Stomach (tissue), 8 donors: ENCODE measurements at regions not wholly inside any gene's neighbourhood (a gene's known extent, or its start where the extent isn't known, plus 50 kb on each side); places are given as distances from the start of the nearest gene placed in this dataset.

Experiments
- DNase-seq, 2 donors: peaks; one replicate each; pipeline versions ENCODE4 v3.0.0 to v3.0.0-alpha.2; 2013 to 2019
- H3K27ac ChIP-seq, 5 donors: fragments of 200-600 bp in 4 of 5; sonication (generic) in 4 of 5; one replicate each; pipeline ENCODE4 v1.5.1; 2013 to 2019; ENCODE audit warnings: mild to moderate bottlenecking in 1 of 5, moderate library complexity in 1 of 5
- H3K27me3 ChIP-seq, 3 donors: fragments of 200-600 bp; sonication (generic); one replicate each; pipeline ENCODE4 v1.5.1; 2017 to 2019; ENCODE audit warnings: mixed run types in 1 of 3
- H3K36me3 ChIP-seq, 4 donors: fragments of 200-600 bp; sonication (generic); 1 replicate in 3 of 4; 2 replicates in 1 of 4; pipeline ENCODE4 v1.5.1; 2016 to 2019
- H3K4me1 ChIP-seq, 4 donors: fragments of 200-600 bp; sonication (generic); one replicate each; pipeline ENCODE4 v1.5.1; 2016 to 2019
- H3K4me3 ChIP-seq, 4 donors: fragments of 200-600 bp; sonication (generic) in 3 of 4; one replicate each; pipeline ENCODE4 v1.5.1; 2016 to 2019; ENCODE audit warnings: mild to moderate bottlenecking in 1 of 4
- H3K9me3 ChIP-seq, 4 donors: fragments of 200-600 bp; sonication (generic); one replicate each; pipeline ENCODE4 v1.5.1; 2016 to 2019
- EP300 ChIP-seq: sonication (generic); formaldehyde crosslinking; IDR thresholded peaks from one replicate; pipeline ENCODE4 v1.6.1; 2017; ENCODE audit warnings: antibody characterized with exemption
- POLR2A ChIP-seq, 4 donors: fragments of 450-650 bp; IDR thresholded peaks; one replicate each; pipeline ENCODE4 v1.6.1; 2016; ENCODE audit warnings: antibody characterized with exemption in 4 of 4, control low read depth in 2 of 4, mild to moderate bottlenecking in 1 of 4, moderate library complexity in 1 of 4
- POLR2AphosphoS5 ChIP-seq, 3 donors: sonication (generic); formaldehyde crosslinking; IDR thresholded peaks; one replicate each; pipeline ENCODE4 v1.6.1; 2016; ENCODE audit warnings: antibody characterized with exemption in 3 of 3
- WGBS, 5 donors: extraction: QIAGEN DNeasy Blood & Tissue Kit in 3 of 5; methylation state at CpG; one replicate each; pipeline versions ENCODE4 v1.1.5 to v1.1.7; 2013 to 2018; 5-methylcytosine and 5-hydroxymethylcytosine counted together
- intact Hi-C: fragments of 100-400 bp; cut with DNase I; formaldehyde crosslinking; loops from one replicate; pipeline ENCODE4 v1.15.1; 2023; ENCODE audit warnings: low total_unique reads
- TF ChIP-seq, protein P1 (sequence below), 7 experiments: fragments of 450-650 bp in 4 of 7; fragments of 200-600 bp in 3 of 7; sonication (generic) in 3 of 7; IDR thresholded peaks; one replicate each; pipeline ENCODE4 v1.5.1; 2016 to 2019; ENCODE audit warnings: antibody characterized with exemption in 7 of 7, control low read depth in 2 of 7, mild to moderate bottlenecking in 1 of 7
- donor health status: healthy with polysubstance abuse.
- donor health status: Bipolar disorder and iron deficiency.
- donor health status: healthy.

DNA sequence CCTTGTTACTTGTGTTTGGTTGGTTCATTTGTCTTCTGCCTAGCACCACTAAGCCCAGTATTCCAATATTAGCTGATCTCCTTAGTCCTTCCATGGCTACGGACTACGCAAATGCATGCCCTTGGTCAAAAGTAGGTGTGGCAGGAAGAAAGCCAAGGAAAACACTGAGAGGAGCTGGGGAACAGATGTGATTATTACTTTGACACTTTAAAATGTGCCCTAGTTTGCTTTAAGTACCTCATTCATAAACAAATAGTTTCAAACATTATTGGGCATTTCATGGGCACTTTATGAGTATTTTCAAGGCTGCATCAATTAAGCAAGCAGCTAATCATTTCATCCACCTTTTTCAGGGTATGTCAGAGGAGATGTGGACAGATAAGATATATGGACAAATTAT lies 60.1 kb upstream of the HDDC2 start:
- 34 to 75% (median 53%) methylated on average over 2 of the region's 2 CpGs for WGBS, 5 donors
- TF ChIP-seq, protein P1, sequence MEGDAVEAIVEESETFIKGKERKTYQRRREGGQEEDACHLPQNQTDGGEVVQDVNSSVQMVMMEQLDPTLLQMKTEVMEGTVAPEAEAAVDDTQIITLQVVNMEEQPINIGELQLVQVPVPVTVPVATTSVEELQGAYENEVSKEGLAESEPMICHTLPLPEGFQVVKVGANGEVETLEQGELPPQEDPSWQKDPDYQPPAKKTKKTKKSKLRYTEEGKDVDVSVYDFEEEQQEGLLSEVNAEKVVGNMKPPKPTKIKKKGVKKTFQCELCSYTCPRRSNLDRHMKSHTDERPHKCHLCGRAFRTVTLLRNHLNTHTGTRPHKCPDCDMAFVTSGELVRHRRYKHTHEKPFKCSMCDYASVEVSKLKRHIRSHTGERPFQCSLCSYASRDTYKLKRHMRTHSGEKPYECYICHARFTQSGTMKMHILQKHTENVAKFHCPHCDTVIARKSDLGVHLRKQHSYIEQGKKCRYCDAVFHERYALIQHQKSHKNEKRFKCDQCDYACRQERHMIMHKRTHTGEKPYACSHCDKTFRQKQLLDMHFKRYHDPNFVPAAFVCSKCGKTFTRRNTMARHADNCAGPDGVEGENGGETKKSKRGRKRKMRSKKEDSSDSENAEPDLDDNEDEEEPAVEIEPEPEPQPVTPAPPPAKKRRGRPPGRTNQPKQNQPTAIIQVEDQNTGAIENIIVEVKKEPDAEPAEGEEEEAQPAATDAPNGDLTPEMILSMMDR (IDR thresholded peaks at IDR 0.05), result no peak
- TF ChIP-seq POLR2A (IDR thresholded peaks at IDR 0.05), result no peak
- no peak for TF ChIP-seq POLR2AphosphoS5 (IDR thresholded peaks at IDR 0.05)
- TF ChIP-seq EP300, result no peak
- no peak overlapping the region for H3K27ac ChIP-seq
- no peak overlapping the region for H3K4me3 ChIP-seq
- DNase-seq, result no peak
- peaks cover 7 to 26% (median 11%) of the 10 kb centered on the region in 4 donors for H3K4me1 ChIP-seq
- intact Hi-C loops, result no loop called here
- no peaks in the 10 kb centered on the region for H3K9me3 ChIP-seq
- H3K27me3 ChIP-seq, result peaks cover 0 to 43% (median 41%) of the 10 kb centered on the region in 3 donors
- no peaks in the 10 kb centered on the region for H3K36me3 ChIP-seq

DNA sequence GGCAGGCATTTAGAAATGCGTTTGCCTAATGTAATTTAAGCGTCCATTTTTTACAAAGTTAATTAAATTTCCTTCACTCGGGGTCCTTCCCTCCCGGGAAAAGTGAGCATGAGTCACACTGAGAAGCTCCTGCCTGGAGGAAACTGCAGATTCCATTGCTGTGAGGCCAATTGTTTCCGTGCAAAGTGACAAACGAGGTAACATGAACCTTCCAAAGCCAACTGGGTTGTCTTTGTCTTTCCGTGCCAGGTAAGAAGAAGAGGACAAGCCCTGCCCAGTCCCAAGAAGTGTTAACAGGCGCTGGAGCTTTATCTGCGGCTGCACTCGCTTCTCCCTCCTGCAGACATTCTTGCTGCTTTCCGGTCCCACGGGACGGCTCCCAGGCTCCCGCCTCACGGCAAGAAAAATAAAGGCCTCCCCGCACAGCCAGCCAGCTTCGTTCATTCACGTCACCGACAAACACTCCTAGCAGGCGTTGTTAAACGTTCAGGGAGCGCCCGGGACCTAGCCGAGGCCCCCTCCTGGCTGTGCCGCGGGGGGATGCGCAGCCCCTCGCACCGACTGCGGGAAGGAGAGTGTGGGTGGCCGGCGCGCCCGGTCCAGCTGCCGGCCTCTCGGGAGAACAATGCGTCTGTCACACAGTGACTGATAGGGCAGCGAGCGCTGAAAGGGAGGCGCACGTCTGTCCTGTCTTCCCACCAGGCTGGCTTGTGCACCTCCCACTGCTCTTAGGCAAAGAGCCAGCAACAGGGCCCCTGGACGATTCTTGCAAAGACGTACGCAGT lies 61.5 kb upstream of the HDDC2 start:
- peak overlapping the region; percentile 39 to 50 (median 47) for H3K4me3 ChIP-seq
- no peaks in the 10 kb centered on the region for H3K36me3 ChIP-seq
- H3K9me3 ChIP-seq, result no peaks in the 10 kb centered on the region
- DNase-seq, result peak; percentile 27 to 86
- peak overlapping the region in 4 of 5 donors; percentile 23 to 45 (median 32) for H3K27ac ChIP-seq
- TF ChIP-seq POLR2A (IDR thresholded peaks at IDR 0.05) (no peak), EP300 (no peak), POLR2AphosphoS5 (IDR thresholded peaks at IDR 0.05) (no peak)
- TF ChIP-seq, protein P1 (IDR thresholded peaks at IDR 0.05), result no peak
- intact Hi-C loops, result no loop called here
- 2 to 3% (median 2%) methylated on average over 22 to 44 of the region's 44 CpGs for WGBS, 5 donors
- H3K4me1 ChIP-seq, result peaks cover 7 to 26% (median 11%) of the 10 kb centered on the region in 4 donors
- peaks cover 0 to 42% (median 35%) of the 10 kb centered on the region in 3 donors for H3K27me3 ChIP-seq

DNA sequence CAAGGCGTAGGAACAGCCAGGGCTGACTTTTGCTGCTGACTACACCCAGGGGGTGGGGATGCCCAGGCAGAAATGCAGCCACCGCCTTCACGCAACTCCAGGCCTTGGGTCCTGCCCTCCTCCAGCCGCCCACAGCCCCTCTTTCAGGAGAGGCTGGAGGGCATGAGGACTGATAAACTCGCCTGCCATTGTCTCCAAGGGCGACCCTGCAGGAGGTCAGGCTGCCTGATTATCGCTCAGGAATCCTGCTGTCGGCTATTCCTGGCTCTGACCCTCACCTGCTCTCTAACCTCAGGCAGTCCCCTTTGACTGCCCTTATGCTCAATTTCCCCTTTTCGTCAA lies 62.0 kb upstream of the HDDC2 start:
- H3K9me3 ChIP-seq, result no peaks in the 10 kb centered on the region
- H3K4me3 ChIP-seq, result peak overlapping the region; percentile 39 to 50 (median 47)
- WGBS, 5 donors, result 28 to 51% (median 30%) methylated on average over 4 to 9 of the region's 9 CpGs
- TF ChIP-seq, protein P1 (IDR thresholded peaks at IDR 0.05), result no peak
- TF ChIP-seq EP300 (no peak), POLR2A (IDR thresholded peaks at IDR 0.05) (no peak), POLR2AphosphoS5 (IDR thresholded peaks at IDR 0.05) (no peak)
- intact Hi-C loops, result no loop called here
- H3K36me3 ChIP-seq, result no peaks in the 10 kb centered on the region
- H3K4me1 ChIP-seq, result peaks cover 7 to 26% (median 11%) of the 10 kb centered on the region in 4 donors
- H3K27me3 ChIP-seq, result peaks cover 0 to 42% (median 33%) of the 10 kb centered on the region in 3 donors
- no peak for DNase-seq
- peak overlapping the region in 2 of 5 donors; percentile 36 to 45 for H3K27ac ChIP-seq

DNA sequence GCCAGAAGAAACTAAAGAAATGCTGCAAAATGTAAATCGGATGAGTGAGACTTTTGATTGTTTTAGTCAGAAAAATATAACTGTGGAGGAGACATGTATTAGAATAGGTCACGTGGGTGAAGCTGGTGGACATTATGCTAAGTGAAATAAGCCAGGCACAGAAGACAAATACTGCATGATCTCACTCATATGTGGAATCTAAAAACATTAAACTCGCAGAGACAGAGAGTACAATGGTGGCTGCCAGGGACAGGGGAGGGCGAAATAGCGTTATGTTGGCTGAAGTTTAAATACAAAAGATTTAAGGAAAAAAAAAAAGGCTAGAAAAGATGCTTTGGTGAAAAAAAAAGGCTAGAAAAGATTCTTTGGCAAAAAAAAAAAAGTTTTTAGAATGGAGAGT lies 63.5 kb upstream of the HDDC2 start:
- peaks cover 7 to 26% (median 11%) of the 10 kb centered on the region in 4 donors for H3K4me1 ChIP-seq
- intact Hi-C loops, result no loop called here
- H3K36me3 ChIP-seq, result no peaks in the 10 kb centered on the region
- H3K4me3 ChIP-seq, result no peak overlapping the region
- WGBS, 5 donors, result 50 to 74% (median 68%) methylated on average over 5 of the region's 5 CpGs
- peak in 1 of 2 donors; percentile 39 for DNase-seq
- TF ChIP-seq, protein P1 (IDR thresholded peaks at IDR 0.05), result no peak
- TF ChIP-seq POLR2AphosphoS5 (IDR thresholded peaks at IDR 0.05) (no peak), EP300 (no peak), POLR2A (IDR thresholded peaks at IDR 0.05) (no peak)
- H3K27ac ChIP-seq, result no peak overlapping the region
- H3K9me3 ChIP-seq, result no peaks in the 10 kb centered on the region
- H3K27me3 ChIP-seq, result peaks cover 0 to 38% (median 27%) of the 10 kb centered on the region in 3 donors
